Stimulated activated naive CD8-positive, alpha-beta T cell treated with anti-CD3 and anti-CD28 coated beads, Interleukin-15, Interleukin-2, amounts not matched to agents 100 U/mL and 50 U/mL, for 24 hours (primary cell): ENCODE measurements at regions not wholly inside any gene's neighbourhood (a gene's known extent, or its start where the extent isn't known, plus 50 kb on each side); places are given as distances from the start of the nearest gene placed in this dataset.
"Not testable (repeated sequence)": the region's sequence is repeated elsewhere in the genome, so short reads cannot be mapped to it uniquely, and the experiment has no call there.

Source experiments
- ATAC-seq: fragments of 150-1000 bp; cut with Tn5 transposase; one replicate; pipeline ENCODE4 v1.10.0; 2021
- DNase-seq: peaks from one replicate; pipeline ENCODE4 v3.0.0; 2021

DNA sequence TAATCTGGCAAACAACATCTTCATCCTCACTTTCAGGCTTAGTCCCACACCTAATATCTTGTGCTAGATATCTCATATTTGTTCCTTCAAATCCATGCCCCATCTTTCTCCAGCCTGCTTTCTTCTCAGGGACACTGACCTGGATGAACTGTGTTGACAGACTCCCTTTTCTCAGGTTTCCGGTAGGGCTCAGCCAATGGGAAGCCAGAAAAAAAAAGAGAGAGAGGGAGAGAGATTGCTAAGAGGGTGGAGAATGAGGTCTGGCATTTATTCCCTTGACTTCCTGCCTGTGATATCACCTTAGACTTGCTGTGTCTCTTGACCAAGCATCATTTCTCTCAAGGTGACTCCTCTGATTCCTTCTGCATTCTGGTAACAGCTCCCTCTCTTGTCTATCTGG, 145.6 kb upstream of the ABI3BP start:
- DNase-seq (no peak), ATAC-seq (no peak)

- ATAC-seq: no peak
These were observed 141.1 kb upstream of the ABI3BP start for GRCh38 chr3:101134331-101134730.

GRCh38 chr3:101133652-101134051, 140.4 kb upstream of the ABI3BP start:
- no peak for DNase-seq
- ATAC-seq: no peak

More at GRCh38 chr3:101134331-101134730, 141.1 kb upstream of the ABI3BP start:
- no peak for DNase-seq

- not testable (repeated sequence) for ATAC-seq, DNase-seq
These were observed 140.0 kb upstream of the ABI3BP start for GRCh38 chr3:101133197-101133596.

DNA sequence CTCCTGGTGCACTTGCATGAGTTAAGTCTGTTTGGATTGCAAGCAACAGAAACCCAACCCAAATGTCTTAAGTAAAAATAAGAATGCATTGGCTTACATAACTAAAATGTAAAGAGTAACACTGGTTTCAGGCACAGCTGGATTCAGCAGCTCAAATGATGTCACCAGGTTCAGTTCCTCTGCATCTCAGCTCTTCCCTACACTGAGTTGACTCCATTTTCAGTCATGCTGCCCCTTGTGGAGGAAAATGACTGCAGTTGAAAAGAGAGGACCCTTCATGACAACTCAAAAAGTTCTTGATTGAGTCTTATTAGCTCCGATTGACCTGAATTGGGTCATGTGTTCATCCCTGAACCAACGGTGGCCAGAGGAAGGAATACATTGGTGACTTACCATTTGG, 138.5 kb upstream of the ABI3BP start:
- ATAC-seq: no peak
- DNase-seq: no peak

GRCh38 chr3:101128786-101129185, 135.6 kb upstream of the ABI3BP start:
- DNase-seq (no peak), ATAC-seq (no peak)

DNA sequence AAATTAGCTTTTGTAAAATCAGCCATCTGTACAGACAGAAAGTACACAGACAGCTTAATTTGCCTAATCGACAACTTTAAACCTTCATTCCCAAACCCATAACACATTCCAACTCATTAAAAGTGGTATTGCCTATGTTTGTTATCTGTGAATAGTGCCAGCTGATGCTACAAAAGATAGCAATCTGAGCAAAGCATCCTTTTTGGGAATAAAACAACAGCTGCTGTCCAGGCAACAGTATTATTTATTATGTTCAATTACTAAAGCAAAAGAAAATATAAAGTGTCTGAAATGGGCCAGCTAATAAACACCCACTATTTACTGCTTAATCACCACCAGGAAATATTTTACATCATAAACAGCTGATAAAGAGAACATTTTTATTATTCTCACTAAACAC, 134.8 kb upstream of the ABI3BP start:
- no peak for ATAC-seq

GRCh38 chr3:101124125-101124524, 130.9 kb upstream of the ABI3BP start:
- no peak for ATAC-seq
- DNase-seq: no peak

More for the DNA sequence above, 134.8 kb upstream of the ABI3BP start:
- no peak for DNase-seq

DNA sequence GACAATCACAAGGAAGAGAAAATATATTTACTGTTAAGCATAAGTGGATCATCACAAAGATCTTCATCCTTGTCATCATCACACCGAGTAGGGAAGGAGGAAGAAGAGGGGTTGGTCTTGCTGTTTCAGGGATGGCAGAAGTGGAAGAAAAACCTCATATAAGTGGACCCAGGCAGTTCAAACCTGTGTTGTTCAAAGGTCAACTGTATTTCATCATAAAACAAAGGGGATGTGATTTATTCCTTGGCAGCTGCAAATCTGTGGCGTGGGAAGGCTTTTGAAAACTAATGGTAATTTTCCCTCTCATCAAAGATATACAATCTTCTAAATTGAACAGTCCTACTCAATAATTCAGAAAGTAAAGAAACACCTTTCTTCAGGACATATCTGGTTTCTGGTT, 129.9 kb upstream of the ABI3BP start:
- no peak for ATAC-seq
- DNase-seq: no peak

- ATAC-seq: no peak
- DNase-seq: no peak
These were observed 129.5 kb upstream of the ABI3BP start for GRCh38 chr3:101122681-101123080.

GRCh38 chr3:101120039-101120438, 126.8 kb upstream of the ABI3BP start:
- DNase-seq: no peak
- no peak for ATAC-seq

- ATAC-seq: no peak
- no peak for DNase-seq
These were observed 126.3 kb upstream of the ABI3BP start for GRCh38 chr3:101119535-101119934.

- ATAC-seq: no peak
- no peak for DNase-seq
These were observed 124.8 kb upstream of the ABI3BP start for GRCh38 chr3:101117980-101118379.

DNA sequence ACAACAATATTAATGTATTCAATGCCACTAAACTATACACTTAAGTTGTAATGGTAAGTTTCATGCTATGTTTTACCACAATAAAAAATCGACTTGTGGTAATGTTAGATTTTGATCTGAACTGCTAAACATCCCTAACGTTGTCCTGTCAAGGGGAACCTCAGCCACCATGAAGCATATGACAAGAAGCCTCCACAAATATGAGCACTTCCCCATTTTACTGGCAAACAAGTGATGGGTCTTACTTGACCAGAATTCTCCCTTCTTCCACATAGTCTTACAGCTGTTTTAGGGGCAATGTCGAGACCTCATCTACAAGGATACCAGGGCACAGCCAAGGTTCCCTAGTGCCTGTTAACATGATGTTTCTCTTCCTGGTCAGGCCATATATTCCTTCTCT, 124.2 kb upstream of the ABI3BP start:
- no peak for ATAC-seq

GRCh38 chr3:101110295-101110694, 117.1 kb upstream of the ABI3BP start:
- DNase-seq, ATAC-seq: not testable (repeated sequence)

More for the DNA sequence above, 124.2 kb upstream of the ABI3BP start:
- no peak for DNase-seq

GRCh38 chr3:101104321-101104720, 111.1 kb upstream of the ABI3BP start:
- DNase-seq: no peak
- no peak for ATAC-seq

GRCh38 chr3:101102678-101103296, 109.6 kb upstream of the ABI3BP start:
- DNase-seq (no peak), ATAC-seq (no peak)

DNA sequence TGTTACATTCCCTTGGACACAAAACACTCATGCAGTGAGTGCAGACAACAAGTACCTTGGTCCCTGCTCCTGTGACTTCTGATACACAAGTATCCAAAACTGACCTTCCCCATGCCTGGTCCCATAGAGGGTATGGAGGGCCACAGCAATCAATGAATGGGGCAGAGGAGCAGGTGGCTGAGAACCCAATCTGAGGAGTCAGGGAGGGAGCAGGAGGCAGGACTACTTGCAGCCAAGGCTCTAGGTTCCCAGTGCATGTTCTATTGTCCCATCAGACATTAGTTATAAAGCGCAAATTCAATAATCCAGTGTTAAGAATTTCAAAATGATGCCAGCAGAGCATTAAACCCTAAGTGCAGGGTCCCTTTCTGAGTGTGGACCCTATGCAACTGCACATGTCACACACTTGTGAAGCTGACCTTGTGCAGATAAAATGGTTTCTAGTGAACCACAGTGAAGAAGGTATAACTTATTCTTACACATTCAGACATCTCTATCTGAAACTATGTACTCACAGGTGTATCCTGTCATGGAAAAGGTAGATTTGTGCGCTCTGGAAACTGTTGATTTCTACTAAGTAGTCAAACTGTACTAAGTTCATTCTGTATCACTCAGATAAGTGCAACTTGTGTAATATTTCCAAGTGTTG, 107.3 kb upstream of the ABI3BP start:
- no peak for ATAC-seq
- no peak for DNase-seq

DNA sequence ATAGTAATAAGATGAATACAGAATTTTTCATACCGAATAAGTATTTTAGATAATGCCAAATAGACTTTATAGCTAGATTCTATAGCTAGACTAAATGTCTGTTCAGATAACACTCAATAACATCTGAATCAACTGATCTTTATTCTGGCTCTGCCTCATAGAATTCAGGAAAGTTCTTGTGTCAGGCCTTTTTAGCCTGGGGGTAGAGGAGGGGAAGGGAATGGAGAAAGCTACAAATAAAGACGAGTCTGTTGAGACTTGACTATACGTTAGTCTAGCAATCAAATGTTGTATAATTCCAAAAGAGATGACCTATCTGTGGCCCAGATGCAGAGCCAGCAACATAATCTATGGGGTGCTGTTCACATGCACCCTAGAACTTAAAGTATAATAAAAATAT, 106.6 kb upstream of the ABI3BP start:
- ATAC-seq (no peak), DNase-seq (no peak)

DNA sequence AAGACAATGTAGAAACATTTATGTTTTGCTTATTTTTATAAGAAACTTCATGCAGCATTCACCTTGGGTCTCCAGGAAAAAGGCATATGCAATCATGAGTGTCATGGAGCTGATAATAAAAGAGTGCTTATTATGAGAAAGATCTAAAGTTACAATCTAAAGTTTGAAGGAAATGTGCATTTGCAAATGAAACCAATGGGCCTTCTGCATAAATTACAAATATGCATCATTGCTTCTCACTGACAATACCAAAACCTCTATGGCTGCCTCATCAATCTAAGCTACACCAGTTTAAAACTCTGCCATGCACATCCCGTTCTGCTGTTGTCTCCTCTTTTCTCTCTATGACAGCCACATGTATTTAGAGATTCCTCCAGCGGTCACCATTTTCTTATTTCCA, 103.2 kb upstream of the ABI3BP start:
- ATAC-seq: no peak
- DNase-seq: no peak

GRCh38 chr3:101095693-101096430, 102.6 kb upstream of the ABI3BP start:
- ATAC-seq (no peak), DNase-seq (no peak)

DNA sequence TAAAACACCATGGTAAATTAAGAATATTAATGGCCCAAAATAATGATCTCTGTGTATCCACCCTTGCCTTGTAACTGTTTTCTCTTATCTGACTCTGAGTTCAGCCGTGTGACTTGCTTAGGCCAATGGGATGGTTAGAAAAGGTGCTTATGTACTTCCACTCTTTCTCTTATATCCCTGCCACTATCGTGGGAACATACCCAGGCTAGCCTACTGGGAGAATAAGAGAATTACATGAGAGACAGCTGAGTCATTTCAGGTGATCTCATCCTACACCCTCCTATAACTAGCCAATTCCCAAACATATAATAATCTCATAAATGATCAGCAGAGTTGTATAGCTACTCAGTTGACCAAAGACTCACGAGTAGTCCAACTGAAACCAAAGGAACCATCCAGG, 98.3 kb upstream of the ABI3BP start:
- no peak for DNase-seq
- no peak for ATAC-seq

- no peak for ATAC-seq
- no peak for DNase-seq
These were observed 92.5 kb upstream of the ABI3BP start for GRCh38 chr3:101085752-101086151.
